GM13976 (cell line): ENCODE measurements at regions not wholly inside any gene's neighbourhood (a gene's known extent, or its start where the extent isn't known, plus 50 kb on each side); places are given as distances from the start of the nearest gene placed in this dataset.
"Not testable (repeated sequence)": the region's sequence is repeated elsewhere in the genome, so short reads cannot be mapped to it uniquely, and the experiment has no call there.

Source experiments
- DNase-seq: peaks from one replicate; pipeline ENCODE4 v3.0.0; 2012; ENCODE audit warnings: low spot score
- in situ Hi-C: fragments of 300-500 bp; cut with MboI; formaldehyde crosslinking; loops from one replicate; pipeline ENCODE4 v1.12.0; 2022; ENCODE audit warnings: low sequenced_read_pairs, mixed read lengths, inconsistent platforms; ENCODE audit not compliant: unreplicated experiment
- TF ChIP-seq, protein P1 (sequence below): IDR thresholded peaks from 2 replicates; pipeline ENCODE4 v1.5.1; 2012; ENCODE audit warnings: borderline replicate concordance, mild to moderate bottlenecking; ENCODE audit not compliant: insufficient read depth; ENCODE audit errors: extremely low read depth, missing control alignments, control extremely low read depth

- DNase-seq, result no peak
- in situ Hi-C loops, result no loop called here
- TF ChIP-seq, protein P1, sequence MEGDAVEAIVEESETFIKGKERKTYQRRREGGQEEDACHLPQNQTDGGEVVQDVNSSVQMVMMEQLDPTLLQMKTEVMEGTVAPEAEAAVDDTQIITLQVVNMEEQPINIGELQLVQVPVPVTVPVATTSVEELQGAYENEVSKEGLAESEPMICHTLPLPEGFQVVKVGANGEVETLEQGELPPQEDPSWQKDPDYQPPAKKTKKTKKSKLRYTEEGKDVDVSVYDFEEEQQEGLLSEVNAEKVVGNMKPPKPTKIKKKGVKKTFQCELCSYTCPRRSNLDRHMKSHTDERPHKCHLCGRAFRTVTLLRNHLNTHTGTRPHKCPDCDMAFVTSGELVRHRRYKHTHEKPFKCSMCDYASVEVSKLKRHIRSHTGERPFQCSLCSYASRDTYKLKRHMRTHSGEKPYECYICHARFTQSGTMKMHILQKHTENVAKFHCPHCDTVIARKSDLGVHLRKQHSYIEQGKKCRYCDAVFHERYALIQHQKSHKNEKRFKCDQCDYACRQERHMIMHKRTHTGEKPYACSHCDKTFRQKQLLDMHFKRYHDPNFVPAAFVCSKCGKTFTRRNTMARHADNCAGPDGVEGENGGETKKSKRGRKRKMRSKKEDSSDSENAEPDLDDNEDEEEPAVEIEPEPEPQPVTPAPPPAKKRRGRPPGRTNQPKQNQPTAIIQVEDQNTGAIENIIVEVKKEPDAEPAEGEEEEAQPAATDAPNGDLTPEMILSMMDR, result no peak
These were observed 90.3 kb upstream of the VRK1 start for GRCh38 chr14:96706893-96707292.

DNA sequence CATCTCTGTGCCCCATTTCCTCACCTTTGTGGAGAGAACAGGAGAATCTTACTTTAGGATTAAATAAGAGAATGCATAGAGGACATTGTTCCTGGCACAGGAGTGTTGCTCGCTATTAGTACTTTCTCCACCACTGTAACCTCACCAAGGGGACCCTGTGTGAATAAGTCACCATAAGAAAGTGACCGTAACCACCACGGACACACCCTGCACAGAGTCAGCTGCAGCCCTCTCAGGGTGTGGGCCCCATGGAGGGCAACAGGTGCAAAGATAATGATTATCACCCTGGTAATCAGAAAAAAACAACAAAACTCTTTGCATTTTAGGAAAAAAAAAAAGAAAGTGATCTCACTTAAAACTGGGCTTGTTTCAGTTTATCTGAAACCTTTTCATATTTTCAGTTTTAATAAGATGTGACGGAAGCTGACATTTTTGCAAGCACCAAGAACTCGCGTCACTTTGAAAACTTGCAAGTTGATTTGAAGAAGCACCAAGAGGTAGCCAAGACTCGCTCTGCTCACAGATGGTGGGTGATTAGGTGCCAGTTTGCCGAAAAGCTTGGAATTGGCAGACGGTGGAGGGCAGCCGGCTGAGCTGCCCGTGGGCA lies 87.0 kb upstream of the VRK1 start:
- DNase-seq, result peak; percentile 43
- in situ Hi-C loops, result no loop called here
- TF ChIP-seq, protein P1, result no peak

GRCh38 chr14:96711559-96712267 lies 85.5 kb upstream of the VRK1 start:
- TF ChIP-seq, protein P1, result no peak
- no peak for DNase-seq
- in situ Hi-C loops, result no loop called here

GRCh38 chr14:96713426-96713825 lies 83.8 kb upstream of the VRK1 start:
- in situ Hi-C loops, result no loop called here
- TF ChIP-seq, protein P1, result no peak
- no peak for DNase-seq

DNA sequence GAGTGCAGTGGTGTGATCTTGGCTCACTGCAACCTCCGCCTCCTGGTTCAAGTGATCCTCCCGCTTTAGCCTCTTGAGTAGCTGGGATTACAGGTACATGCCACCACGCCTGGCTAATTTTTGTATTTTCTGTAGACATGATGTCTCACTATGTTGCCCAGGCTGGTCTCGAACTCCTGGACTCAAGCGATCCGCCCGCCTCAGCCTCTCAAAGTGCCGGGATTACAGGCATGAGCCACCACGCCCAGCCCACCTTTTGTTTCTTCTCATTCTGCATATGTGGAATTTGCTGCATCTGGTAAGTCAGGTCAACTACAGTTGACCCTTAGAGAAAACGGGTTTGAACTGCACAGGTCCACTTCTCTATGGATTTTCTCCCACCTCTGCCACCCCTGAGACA lies 82.6 kb upstream of the VRK1 start:
- in situ Hi-C loops, DNase-seq: not testable (repeated sequence)

- no peak for DNase-seq
- TF ChIP-seq, protein P1, result no peak
- in situ Hi-C loops, result no loop called here
These were observed 80.1 kb upstream of the VRK1 start for GRCh38 chr14:96717116-96717515.

- TF ChIP-seq, protein P1, result no peak
- no peak for DNase-seq
- in situ Hi-C loops, result no loop called here
These were observed 78.8 kb upstream of the VRK1 start for GRCh38 chr14:96718407-96718806.

DNA sequence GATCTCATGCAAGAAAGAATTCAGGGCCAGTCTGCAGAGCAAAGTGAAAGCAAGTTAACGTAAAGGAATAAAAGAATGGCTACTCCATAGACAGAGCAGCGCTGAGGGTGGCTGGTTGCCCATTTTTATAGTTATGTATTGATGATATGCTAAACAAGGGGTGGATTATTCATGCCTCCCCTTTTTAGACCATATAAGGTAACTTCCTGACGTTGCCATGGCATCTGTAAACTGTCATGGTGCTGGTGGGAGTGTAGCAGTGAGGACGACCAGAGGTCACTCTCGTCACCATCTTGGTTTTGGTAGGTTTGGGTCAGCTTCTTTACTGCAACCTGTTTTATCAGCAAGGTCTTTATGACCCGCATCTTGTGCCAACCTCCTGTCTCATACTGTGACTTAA lies 76.5 kb upstream of the VRK1 start:
- in situ Hi-C loops, DNase-seq: not testable (repeated sequence)
